ENCODE measurements at regions not wholly inside any gene's neighbourhood (a gene's known extent, or its start where the extent isn't known, plus 50 kb on each side); places are given as distances from the start of the nearest gene placed in this dataset.

DNA sequence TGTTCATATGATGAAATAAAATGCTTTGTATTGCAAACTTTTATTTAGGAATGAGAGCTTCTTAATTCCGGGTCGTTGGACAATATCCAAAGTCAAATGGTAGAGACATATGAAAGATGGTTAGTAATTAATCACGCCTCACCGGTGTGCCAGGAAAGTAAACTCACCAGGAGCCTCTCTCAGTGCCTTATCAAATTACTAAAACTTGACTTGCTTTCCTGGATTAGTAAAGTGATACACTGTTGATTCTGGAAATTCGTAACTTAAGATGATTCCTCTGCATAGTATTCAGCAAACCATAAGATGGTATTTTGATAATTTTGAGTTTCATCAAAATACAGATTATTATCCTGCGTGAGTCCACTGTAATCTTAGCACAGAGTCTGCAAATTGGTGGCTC is 115.2 kb downstream of the PAX1 start:
- POLR2A ChIA-PET (ENCODE audit: unreplicated experiment): no interaction called here

DNA sequence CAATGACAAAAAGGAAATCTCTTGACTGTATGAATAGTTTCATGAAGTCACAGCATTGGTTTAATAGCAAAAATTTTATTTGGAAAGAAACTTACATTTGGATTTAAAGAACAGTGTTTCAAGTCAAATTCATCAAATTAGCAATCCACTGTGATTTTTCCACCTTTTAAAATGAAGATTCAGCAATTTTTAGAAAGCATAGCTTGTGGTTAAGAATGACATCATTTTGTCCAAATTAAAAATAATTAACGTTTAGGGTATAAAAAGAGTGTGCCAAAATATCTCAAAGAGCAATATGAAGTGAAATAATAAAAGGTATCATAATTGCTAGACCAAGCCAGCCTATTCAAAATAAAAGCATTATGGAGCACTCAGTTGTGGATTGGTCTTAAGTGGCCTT is 114.6 kb downstream of the PAX1 start:
- BruUV-seq (replicated peaks): no TSS peak
- Histone ChIP-seq H3K27ac (no peak overlapping the region), H3K27me3 (ENCODE audit: insufficient read depth, low read depth) (peaks cover 3% of the 10 kb centered on the region; the same call in 1 of the 2 replicates), H3K9me3 (ENCODE audit: insufficient read depth, low read depth) (no peaks in the 10 kb centered on the region), H3K4me2 (no peak overlapping the region), H4K20me1 (ENCODE audit: insufficient read depth) (no peaks in the 10 kb centered on the region), H3K36me3 (ENCODE audit: low read depth) (no peaks in the 10 kb centered on the region), H3K4me1 (replicated peaks; ENCODE audit: insufficient read depth) (no peaks in the 10 kb centered on the region), H3F3A (ENCODE audit: insufficient read depth, low read depth) (no peaks in the 10 kb centered on the region), H2AFZ (no peak overlapping the region), H3K4me3 (no peak overlapping the region), H3K9me2 (ENCODE audit: insufficient read depth) (no peaks in the 10 kb centered on the region), H3K79me2 (ENCODE audit: low read depth) (no peaks in the 10 kb centered on the region)
- no peak for TF ChIP-seq EZH2 (IDR thresholded peaks at IDR 0.05; ENCODE audit: low read depth)
- TF ChIP-seq, protein P1, sequence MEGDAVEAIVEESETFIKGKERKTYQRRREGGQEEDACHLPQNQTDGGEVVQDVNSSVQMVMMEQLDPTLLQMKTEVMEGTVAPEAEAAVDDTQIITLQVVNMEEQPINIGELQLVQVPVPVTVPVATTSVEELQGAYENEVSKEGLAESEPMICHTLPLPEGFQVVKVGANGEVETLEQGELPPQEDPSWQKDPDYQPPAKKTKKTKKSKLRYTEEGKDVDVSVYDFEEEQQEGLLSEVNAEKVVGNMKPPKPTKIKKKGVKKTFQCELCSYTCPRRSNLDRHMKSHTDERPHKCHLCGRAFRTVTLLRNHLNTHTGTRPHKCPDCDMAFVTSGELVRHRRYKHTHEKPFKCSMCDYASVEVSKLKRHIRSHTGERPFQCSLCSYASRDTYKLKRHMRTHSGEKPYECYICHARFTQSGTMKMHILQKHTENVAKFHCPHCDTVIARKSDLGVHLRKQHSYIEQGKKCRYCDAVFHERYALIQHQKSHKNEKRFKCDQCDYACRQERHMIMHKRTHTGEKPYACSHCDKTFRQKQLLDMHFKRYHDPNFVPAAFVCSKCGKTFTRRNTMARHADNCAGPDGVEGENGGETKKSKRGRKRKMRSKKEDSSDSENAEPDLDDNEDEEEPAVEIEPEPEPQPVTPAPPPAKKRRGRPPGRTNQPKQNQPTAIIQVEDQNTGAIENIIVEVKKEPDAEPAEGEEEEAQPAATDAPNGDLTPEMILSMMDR (conservative IDR thresholded peaks at IDR 0.05): no peak
- no peak for DNase-seq
- POLR2A ChIA-PET (ENCODE audit: unreplicated experiment): no interaction called here
- CTCF ChIA-PET: no interaction called here
- intact Hi-C loops (cut with micrococcal nuclease; ENCODE audit: unreplicated experiment): no loop called here

More for the DNA sequence above, 115.2 kb downstream of the PAX1 start:
- intact Hi-C loops (cut with micrococcal nuclease; ENCODE audit: unreplicated experiment): no loop called here
- no peak overlapping the region for H3K4me3 ChIP-seq
- no peaks in the 10 kb centered on the region for H3K9me3 ChIP-seq (ENCODE audit: insufficient read depth, low read depth)
- no peak overlapping the region for H3K27ac ChIP-seq
- BruUV-seq (replicated peaks): no TSS peak
- no peak overlapping the region for H3K4me2 ChIP-seq
- no peaks in the 10 kb centered on the region for H4K20me1 ChIP-seq (ENCODE audit: insufficient read depth)
- H3K9me2 ChIP-seq (ENCODE audit: insufficient read depth): no peaks in the 10 kb centered on the region
- H3F3A ChIP-seq (ENCODE audit: insufficient read depth, low read depth): no peaks in the 10 kb centered on the region
- CTCF ChIA-PET: no interaction called here
- H3K4me1 ChIP-seq (replicated peaks; ENCODE audit: insufficient read depth): no peaks in the 10 kb centered on the region
- no peaks in the 10 kb centered on the region for H3K36me3 ChIP-seq (ENCODE audit: low read depth)
- no peak overlapping the region for H2AFZ ChIP-seq
- peaks cover 3% of the 10 kb centered on the region; the same call in 1 of the 2 replicates for H3K27me3 ChIP-seq (ENCODE audit: insufficient read depth, low read depth)
- H3K79me2 ChIP-seq (ENCODE audit: low read depth): no peaks in the 10 kb centered on the region
- DNase-seq: no peak
- TF ChIP-seq EZH2 (IDR thresholded peaks at IDR 0.05; ENCODE audit: low read depth): no peak
- TF ChIP-seq, protein P1 (conservative IDR thresholded peaks at IDR 0.05): no peak

DNA sequence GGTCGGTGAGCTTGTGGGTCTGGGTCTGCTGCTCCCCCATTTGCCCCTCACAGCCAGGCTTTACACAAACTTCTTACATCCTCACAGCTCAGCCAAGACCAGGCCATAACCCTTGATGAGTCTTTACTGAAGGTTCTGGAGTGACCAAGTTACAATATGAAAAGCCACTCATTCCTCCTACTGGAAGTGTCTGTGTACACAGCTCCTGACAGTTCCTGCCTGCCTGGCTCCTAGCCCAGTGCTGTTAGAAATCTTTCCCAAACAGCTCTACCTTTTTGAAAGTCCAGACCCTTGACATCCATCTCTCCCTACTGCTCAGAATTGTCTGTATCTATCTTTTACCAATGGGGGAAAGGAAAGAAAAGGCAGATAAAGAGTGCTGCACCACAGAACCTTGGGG is 106.9 kb downstream of the PAX1 start:
- POLR2A ChIA-PET (ENCODE audit: unreplicated experiment): no interaction called here
- Histone ChIP-seq H3K79me2 (ENCODE audit: low read depth) (no peaks in the 10 kb centered on the region), H3F3A (ENCODE audit: insufficient read depth, low read depth) (no peaks in the 10 kb centered on the region), H3K4me3 (no peak overlapping the region), H3K4me2 (no peak overlapping the region), H3K27me3 (ENCODE audit: insufficient read depth, low read depth) (peaks cover 10% of the 10 kb centered on the region; the same call in 1 of the 2 replicates), H3K9me3 (ENCODE audit: insufficient read depth, low read depth) (no peaks in the 10 kb centered on the region), H2AFZ (no peak overlapping the region), H3K27ac (no peak overlapping the region), H3K4me1 (replicated peaks; ENCODE audit: insufficient read depth) (no peaks in the 10 kb centered on the region), H3K36me3 (ENCODE audit: low read depth) (no peaks in the 10 kb centered on the region), H4K20me1 (ENCODE audit: insufficient read depth) (no peaks in the 10 kb centered on the region), H3K9me2 (ENCODE audit: insufficient read depth) (no peaks in the 10 kb centered on the region)
- no TSS peak for BruUV-seq (replicated peaks)
- CTCF ChIA-PET: no interaction called here
- no peak for DNase-seq
- intact Hi-C loops (cut with micrococcal nuclease; ENCODE audit: unreplicated experiment): no loop called here
- TF ChIP-seq, protein P1 (conservative IDR thresholded peaks at IDR 0.05): no peak
- TF ChIP-seq EZH2 (IDR thresholded peaks at IDR 0.05; ENCODE audit: low read depth): no peak
